GDM1 (cell line): ENCODE measurements at regions not wholly inside any gene's neighbourhood (a gene's known extent, or its start where the extent isn't known, plus 50 kb on each side); places are given as distances from the start of the nearest gene placed in this dataset.

Source experiments
- DNase-seq: peaks from one replicate; lab custom pipeline; 2025; lab: John Stamatoyannopoulos, UW

GRCh38 chr22:44366372-44367300, 53.9 kb upstream of the SHISAL1 start:
- DNase-seq = no peak

- DNase-seq = no peak
Measured at GRCh38 chr22:44365832-44366231, 53.1 kb upstream of the SHISAL1 start.

DNA sequence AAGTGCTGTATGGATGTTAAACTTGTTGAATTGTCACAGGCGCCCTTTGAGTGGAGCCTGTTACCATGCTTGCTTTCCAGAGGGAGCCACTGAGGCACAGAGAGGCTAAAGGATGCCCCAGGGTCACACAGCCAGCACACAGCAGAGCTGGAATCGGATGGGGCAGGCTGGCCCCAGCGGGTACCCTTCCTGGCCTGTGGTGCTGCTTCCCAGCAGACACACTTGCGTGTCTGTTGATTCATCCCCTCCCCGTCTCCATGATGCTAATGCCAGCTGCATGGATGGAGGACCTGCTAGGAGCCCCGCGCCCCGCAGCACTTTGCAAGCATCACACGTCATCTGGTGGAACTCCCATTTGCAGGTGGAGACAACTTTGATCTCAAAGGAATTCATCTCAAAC, 52.4 kb upstream of the SHISAL1 start:
- no peak for DNase-seq

DNA sequence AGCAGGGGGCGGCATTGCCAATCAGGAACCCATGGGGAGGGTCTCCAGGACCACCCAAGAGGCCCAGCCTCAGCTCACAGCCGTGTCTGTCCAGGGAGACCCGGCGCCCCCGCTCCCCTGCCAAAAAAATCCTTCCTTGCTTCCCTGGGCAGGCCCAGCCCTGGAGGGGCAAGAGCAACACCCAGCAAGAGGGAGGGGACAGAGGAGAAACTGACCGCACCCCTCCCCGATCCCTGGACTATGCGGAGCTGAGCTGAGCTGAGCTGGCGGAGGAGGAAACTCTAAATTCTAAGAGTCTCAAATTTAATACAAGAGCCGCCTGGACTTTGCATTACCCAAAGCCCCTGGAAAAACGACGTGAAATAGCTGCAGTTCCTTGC, 52.0 kb upstream of the SHISAL1 start:
- DNase-seq = no peak

- no peak for DNase-seq
Measured at GRCh38 chr22:44363980-44364750, 51.4 kb upstream of the SHISAL1 start.

GRCh38 chr22:44363013-44363979, 50.5 kb upstream of the SHISAL1 start:
- no peak for DNase-seq

DNA sequence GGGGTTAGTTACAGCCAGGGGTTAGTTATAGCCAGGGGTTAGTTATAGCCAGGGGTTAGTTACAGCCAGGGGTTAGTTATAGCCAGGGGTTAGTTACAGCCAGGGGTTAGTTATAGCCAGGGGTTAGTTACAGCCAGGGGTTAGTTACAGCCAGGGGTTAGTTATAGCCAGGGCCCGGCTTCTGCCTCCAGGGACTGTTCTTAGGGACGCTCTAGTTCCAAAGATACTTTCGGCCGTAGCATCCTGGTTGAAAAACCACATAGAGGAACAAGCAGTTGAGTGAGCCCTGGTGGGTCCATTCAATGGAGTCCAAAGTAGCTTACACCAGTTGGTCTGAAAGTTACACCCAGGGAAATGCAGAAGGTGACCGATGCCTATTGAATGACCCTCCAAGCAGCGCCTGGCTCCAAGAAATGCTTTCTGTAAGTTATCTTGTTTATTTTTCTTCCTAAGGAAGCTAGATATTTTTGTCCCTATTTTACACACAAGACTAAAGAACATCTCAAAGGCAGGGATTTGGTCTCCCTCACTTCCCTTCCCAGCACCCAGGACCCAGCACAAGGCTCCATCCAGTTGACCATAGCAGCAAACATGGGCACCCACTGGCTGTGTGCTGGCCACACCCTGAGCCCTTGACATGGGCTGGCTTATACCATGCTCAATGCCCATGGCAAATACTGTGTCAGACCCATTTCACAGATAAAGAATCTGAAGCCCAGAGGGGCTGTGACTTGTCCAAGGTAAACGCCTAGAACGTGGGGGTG, 49.7 kb upstream of the SHISAL1 start:
- no peak for DNase-seq
